Upper lobe of left lung (tissue), 6 donors: ENCODE measurements at regions not wholly inside any gene's neighbourhood (a gene's known extent, or its start where the extent isn't known, plus 50 kb on each side); places are given as distances from the start of the nearest gene placed in this dataset.

ENCODE experiments used
- ATAC-seq, 2 donors: fragments of 200-7000 bp; cut with Tn5 transposase; one replicate each; pipeline ENCODE4 v1.9.1; 2022; ENCODE audit warnings: mild to moderate bottlenecking in 2 of 2, moderate library complexity in 2 of 2; ENCODE audit not compliant: low FRiP score in 2 of 2
- DNase-seq, 2 donors: peaks; one replicate each; pipeline ENCODE4 v3.0.0-alpha.2; 2019 to 2020
- H3K27ac ChIP-seq, 4 donors: fragments of 200-600 bp; sonication (generic); one replicate each; pipeline ENCODE4 v1.5.1; 2016 to 2019
- H3K27me3 ChIP-seq, 4 donors: fragments of 200-600 bp; sonication (generic); one replicate each; pipeline ENCODE4 v1.5.1; 2017 to 2019
- H3K36me3 ChIP-seq, 4 donors: fragments of 200-600 bp; sonication (generic); one replicate each; pipeline ENCODE4 v1.5.1; 2016 to 2019
- H3K4me1 ChIP-seq, 4 donors: fragments of 200-600 bp; sonication (generic); one replicate each; pipeline ENCODE4 v1.5.1; 2018 to 2019
- H3K4me3 ChIP-seq, 4 donors: fragments of 200-600 bp; sonication (generic); one replicate each; pipeline ENCODE4 v1.5.1; 2017 to 2019; ENCODE audit warnings: mild to moderate bottlenecking in 2 of 4, moderate library complexity in 1 of 4
- H3K9me3 ChIP-seq, 4 donors: fragments of 200-600 bp; sonication (generic); one replicate each; pipeline ENCODE4 v1.5.1; 2018 to 2019
- EP300 ChIP-seq, 4 donors: sonication (generic); formaldehyde crosslinking; IDR thresholded peaks; one replicate each; pipeline ENCODE4 v1.5.1; 2017; ENCODE audit warnings: antibody characterized with exemption in 4 of 4, control low read depth in 2 of 4
- POLR2A ChIP-seq, 4 donors: fragments of 450-650 bp; IDR thresholded peaks; one replicate each; pipeline ENCODE4 v1.5.1; 2016 to 2017; ENCODE audit warnings: antibody characterized with exemption in 4 of 4, mild to moderate bottlenecking in 2 of 4
- POLR2AphosphoS5 ChIP-seq, 2 donors: sonication (generic); formaldehyde crosslinking; IDR thresholded peaks; one replicate each; pipeline ENCODE4 v1.5.1; 2017; ENCODE audit warnings: antibody characterized with exemption in 2 of 2
- WGBS, 2 donors: methylation state at CpG; one replicate each; pipeline ENCODE4 v1.1.5; 2017 to 2018; 5-methylcytosine and 5-hydroxymethylcytosine counted together
- TF ChIP-seq, protein P1 (sequence below), 6 experiments: fragments of 450-650 bp in 4 of 6; fragments of 200-600 bp in 2 of 6; sonication (generic) in 2 of 6; IDR thresholded peaks; one replicate each; pipeline ENCODE4 v1.5.1; 2016 to 2019; ENCODE audit warnings: antibody characterized with exemption in 6 of 6
- donor health status: DM: no; HTN: no; CAD: no; lungs with moderate emphysema.
- donor health status: DM: no; HTN: yes; CAD: no; lungs with severe emphysema.

DNA sequence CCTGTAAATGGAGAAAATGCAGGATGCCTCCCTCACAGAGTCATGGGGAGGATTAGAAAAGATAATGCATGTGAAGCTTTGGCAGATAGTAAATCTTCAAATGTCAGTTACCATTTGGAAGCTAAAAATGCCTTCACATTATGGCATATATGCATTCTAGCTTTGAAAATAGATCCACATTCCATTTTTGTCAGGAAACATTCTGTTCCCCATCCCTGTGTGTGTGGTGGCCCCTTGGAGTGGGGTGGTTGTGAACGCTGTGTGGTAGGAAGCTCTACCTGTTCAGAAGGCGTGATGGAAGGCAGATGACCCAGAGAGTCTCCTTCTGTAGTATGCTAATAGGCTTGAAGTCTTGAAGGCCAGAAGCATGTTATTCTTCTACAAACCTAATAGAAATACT is 242.0 kb downstream of the HAPSTR1 start:
- no peaks in the 10 kb centered on the region for H3K36me3 ChIP-seq
- ATAC-seq, result no peak
- H3K4me1 ChIP-seq, result peaks cover 0 to 3% (median 0%) of the 10 kb centered on the region in 4 donors
- TF ChIP-seq, protein P1, sequence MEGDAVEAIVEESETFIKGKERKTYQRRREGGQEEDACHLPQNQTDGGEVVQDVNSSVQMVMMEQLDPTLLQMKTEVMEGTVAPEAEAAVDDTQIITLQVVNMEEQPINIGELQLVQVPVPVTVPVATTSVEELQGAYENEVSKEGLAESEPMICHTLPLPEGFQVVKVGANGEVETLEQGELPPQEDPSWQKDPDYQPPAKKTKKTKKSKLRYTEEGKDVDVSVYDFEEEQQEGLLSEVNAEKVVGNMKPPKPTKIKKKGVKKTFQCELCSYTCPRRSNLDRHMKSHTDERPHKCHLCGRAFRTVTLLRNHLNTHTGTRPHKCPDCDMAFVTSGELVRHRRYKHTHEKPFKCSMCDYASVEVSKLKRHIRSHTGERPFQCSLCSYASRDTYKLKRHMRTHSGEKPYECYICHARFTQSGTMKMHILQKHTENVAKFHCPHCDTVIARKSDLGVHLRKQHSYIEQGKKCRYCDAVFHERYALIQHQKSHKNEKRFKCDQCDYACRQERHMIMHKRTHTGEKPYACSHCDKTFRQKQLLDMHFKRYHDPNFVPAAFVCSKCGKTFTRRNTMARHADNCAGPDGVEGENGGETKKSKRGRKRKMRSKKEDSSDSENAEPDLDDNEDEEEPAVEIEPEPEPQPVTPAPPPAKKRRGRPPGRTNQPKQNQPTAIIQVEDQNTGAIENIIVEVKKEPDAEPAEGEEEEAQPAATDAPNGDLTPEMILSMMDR (IDR thresholded peaks at IDR 0.05), result no peak
- no peak for TF ChIP-seq POLR2A (IDR thresholded peaks at IDR 0.05)
- no peak overlapping the region for H3K4me3 ChIP-seq
- no peak overlapping the region for H3K27ac ChIP-seq
- H3K27me3 ChIP-seq, result no peaks in the 10 kb centered on the region
- WGBS, 2 donors, result 89 to 91% methylated on average over 2 of the region's 2 CpGs
- no peaks in the 10 kb centered on the region for H3K9me3 ChIP-seq
- DNase-seq, result no peak

DNA sequence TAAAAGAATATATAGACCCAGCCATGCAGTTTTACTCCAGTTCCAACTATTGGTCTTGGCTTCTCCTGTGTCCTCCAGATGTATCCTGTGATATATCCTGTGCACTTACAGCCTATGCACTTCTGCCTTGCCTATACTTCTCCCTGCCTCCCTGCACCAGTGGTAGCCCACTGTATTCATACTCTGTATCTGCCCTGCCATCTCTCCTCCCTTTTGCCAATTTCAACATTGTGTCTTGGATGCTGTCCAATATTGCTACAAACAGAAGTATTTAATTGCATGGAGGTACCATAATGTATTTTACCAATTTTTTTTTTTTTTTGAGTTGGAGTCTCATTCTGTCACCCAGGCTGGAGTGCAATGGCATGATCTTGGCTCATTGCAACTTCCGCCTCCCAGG is 242.7 kb downstream of the HAPSTR1 start:
- Histone ChIP-seq H3K27me3 (no peaks in the 10 kb centered on the region), H3K9me3 (no peaks in the 10 kb centered on the region), H3K36me3 (no peaks in the 10 kb centered on the region), H3K4me1 (peaks cover 0 to 3% (median 0%) of the 10 kb centered on the region in 4 donors), H3K4me3 (no peak overlapping the region), H3K27ac (no peak overlapping the region)
- 100% methylated on average over 1 of the region's 1 CpG for WGBS, 2 donors
- TF ChIP-seq EP300 (IDR thresholded peaks at IDR 0.05) (no peak), POLR2A (IDR thresholded peaks at IDR 0.05) (no peak), POLR2AphosphoS5 (IDR thresholded peaks at IDR 0.05) (no peak)
- TF ChIP-seq, protein P1 (IDR thresholded peaks at IDR 0.05), result no peak
- no peak for ATAC-seq
- DNase-seq, result no peak

DNA sequence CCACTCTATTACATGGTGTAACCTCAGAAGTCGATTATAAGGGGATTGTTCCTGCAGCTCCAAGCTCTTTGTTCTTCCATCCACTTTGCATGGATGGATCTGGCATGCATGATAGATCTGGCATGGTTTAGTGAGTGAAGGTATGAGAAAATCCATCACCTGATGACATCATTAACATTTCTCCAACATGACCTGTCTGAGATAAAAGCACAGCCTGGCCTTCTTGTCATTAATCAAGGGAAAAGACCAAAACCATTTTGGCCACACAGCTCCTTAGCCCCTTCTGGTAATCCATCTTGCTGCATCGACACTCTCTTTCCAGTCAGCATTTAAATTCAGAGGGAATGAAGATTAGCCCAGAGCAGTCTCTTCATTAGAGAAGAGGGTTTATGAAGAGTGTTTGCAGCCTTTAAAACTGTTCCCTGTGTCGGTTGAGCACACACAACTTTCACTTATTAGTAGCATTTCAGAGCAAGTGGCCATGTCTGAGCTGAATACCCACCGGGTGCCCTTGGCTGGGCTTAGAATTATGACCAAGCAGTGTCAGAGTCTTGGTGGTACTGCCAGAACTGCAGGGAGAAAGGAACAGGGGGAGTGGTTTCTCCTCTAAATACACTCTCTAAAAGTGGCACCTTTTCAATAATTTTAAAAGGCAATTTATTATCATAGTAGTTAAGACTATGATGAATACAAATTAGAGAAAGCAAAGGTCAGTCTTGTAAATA is 246.0 kb downstream of the HAPSTR1 start:
- H3K36me3 ChIP-seq, result no peaks in the 10 kb centered on the region
- H3K9me3 ChIP-seq, result no peaks in the 10 kb centered on the region
- WGBS, 2 donors, result 54 to 64% methylated on average over 4 of the region's 4 CpGs
- no peak overlapping the region for H3K27ac ChIP-seq
- no peak overlapping the region for H3K4me3 ChIP-seq
- TF ChIP-seq, protein P1 (IDR thresholded peaks at IDR 0.05), result no peak
- TF ChIP-seq EP300 (IDR thresholded peaks at IDR 0.05) (no peak), POLR2AphosphoS5 (IDR thresholded peaks at IDR 0.05) (no peak), POLR2A (IDR thresholded peaks at IDR 0.05) (no peak)
- DNase-seq (no peak), ATAC-seq (no peak)
- H3K4me1 ChIP-seq, result no peaks in the 10 kb centered on the region
- no peaks in the 10 kb centered on the region for H3K27me3 ChIP-seq

DNA sequence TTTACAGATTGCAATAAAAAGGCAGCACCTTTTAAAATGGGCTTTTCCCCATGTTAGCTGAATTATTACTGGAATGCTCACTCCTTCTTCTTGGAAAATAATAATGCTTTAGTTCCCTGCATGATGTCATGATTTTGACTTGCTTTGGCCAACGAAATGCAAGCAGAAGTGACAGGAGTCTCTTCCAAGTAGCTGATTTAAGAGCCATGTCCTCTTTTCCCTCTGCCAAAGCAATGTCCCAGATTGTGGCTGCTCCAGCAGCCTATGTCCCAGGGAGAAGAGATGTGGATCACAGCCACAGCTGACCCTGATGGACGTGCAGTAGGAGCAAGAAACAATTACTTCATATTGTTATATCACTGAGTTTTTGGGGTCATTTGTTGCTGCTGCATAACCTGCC is 246.6 kb downstream of the HAPSTR1 start:
- WGBS, 2 donors, result 47 to 59% methylated on average over 2 of the region's 2 CpGs
- Histone ChIP-seq H3K36me3 (no peaks in the 10 kb centered on the region), H3K27me3 (no peaks in the 10 kb centered on the region), H3K9me3 (no peaks in the 10 kb centered on the region), H3K4me3 (no peak overlapping the region), H3K27ac (no peak overlapping the region), H3K4me1 (peaks cover 0 to 2% (median under 1%) of the 10 kb centered on the region in 4 donors)
- ATAC-seq, result no peak
- TF ChIP-seq, protein P1 (IDR thresholded peaks at IDR 0.05), result no peak
- TF ChIP-seq EP300 (IDR thresholded peaks at IDR 0.05), result no peak
- TF ChIP-seq POLR2A (IDR thresholded peaks at IDR 0.05), result no peak
- no peak for TF ChIP-seq POLR2AphosphoS5 (IDR thresholded peaks at IDR 0.05)
- DNase-seq, result no peak

DNA sequence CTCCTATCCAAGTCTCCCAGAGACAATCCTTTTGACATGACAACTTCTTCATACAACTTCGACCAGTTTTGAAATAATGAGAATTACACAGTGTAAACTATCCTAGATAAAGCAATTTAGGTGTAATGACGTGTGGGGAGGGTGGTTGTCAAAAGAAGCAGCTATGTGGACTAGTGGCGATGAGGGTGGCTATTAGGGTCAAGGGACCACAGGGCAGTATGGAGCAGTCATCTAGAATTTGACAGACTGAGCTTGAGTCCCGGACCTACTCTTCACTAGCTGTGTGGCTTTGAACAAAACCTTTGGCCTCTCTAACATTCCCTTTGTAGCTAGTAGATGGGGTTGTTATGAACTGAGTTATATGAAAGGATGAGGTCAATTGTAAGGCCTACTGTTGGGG is 247.1 kb downstream of the HAPSTR1 start:
- H3K9me3 ChIP-seq, result no peaks in the 10 kb centered on the region
- TF ChIP-seq POLR2AphosphoS5 (IDR thresholded peaks at IDR 0.05), result no peak
- TF ChIP-seq, protein P1 (IDR thresholded peaks at IDR 0.05), result no peak
- TF ChIP-seq POLR2A (IDR thresholded peaks at IDR 0.05), result no peak
- no peak for TF ChIP-seq EP300 (IDR thresholded peaks at IDR 0.05)
- no peak overlapping the region for H3K4me3 ChIP-seq
- H3K36me3 ChIP-seq, result no peaks in the 10 kb centered on the region
- no peak overlapping the region for H3K27ac ChIP-seq
- DNase-seq (no peak), ATAC-seq (no peak)
- H3K27me3 ChIP-seq, result no peaks in the 10 kb centered on the region
- 77 to 82% methylated on average over 4 of the region's 4 CpGs for WGBS, 2 donors
- H3K4me1 ChIP-seq, result peaks cover 0 to 4% (median 2%) of the 10 kb centered on the region in 4 donors
